HG03432 (cell line): ENCODE measurements at regions not wholly inside any gene's neighbourhood (a gene's known extent, or its start where the extent isn't known, plus 50 kb on each side); places are given as distances from the start of the nearest gene placed in this dataset.
A peak's percentile ranks its signal among the peaks of the same experiment; 100 is the strongest.
"Not testable (repeated sequence)": the region's sequence is repeated elsewhere in the genome, so short reads cannot be mapped to it uniquely, and the experiment has no call there.

ENCODE experiments used
- ATAC-seq: cut with Tn5 transposase; IDR thresholded peaks from one replicate; pipeline ENCODE4 v1.9.1; 2021; ENCODE audit warnings: mild to moderate bottlenecking, moderate library complexity; ENCODE audit not compliant: unreplicated experiment

DNA sequence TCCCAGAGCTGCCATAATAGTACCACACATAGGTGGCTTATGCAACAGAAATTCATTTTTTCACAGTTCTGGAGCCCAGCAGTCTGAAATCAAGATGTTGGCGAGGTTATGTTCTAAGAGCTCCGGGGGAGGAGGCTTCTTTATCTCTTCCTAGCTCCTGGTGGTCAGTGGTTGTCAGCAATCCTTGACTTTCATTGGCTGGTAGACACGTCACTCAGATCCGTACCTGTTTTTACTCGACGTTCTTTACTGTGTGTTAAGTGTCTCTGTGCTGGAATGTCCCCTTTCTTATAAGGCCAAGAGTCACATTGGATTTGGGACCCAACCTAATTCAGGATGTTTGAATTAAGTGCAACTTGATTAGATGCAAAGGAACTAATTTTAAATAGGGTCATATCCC lies 218.5 kb upstream of the CNTN3 start:
- no peak for ATAC-seq

DNA sequence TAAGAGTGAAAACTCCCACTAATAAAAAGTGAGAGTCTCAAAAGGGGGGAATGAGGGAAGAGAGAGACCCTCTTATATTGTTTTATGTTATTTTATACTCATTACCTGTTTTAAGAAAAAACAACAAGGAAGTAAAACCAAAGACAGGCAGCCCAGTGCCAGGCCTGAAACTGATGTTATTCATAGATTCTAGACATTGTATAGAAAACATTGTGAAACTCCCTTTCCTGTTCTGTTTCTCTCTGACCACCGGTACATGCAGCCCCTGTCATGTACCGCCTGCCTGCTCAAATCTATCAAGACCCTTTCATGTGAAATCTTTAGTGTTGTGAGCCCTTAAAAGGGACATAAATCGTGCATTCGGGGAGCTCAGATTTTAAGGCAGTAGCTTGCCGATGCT lies 216.4 kb upstream of the CNTN3 start:
- not testable (repeated sequence) for ATAC-seq

GRCh38 chr3:74825404-74825803 lies 210.9 kb upstream of the CNTN3 start:
- not testable (repeated sequence) for ATAC-seq

GRCh38 chr3:74824366-74824765 lies 209.9 kb upstream of the CNTN3 start:
- ATAC-seq: no peak

GRCh38 chr3:74814181-74814580 lies 199.7 kb upstream of the CNTN3 start:
- ATAC-seq: no peak

DNA sequence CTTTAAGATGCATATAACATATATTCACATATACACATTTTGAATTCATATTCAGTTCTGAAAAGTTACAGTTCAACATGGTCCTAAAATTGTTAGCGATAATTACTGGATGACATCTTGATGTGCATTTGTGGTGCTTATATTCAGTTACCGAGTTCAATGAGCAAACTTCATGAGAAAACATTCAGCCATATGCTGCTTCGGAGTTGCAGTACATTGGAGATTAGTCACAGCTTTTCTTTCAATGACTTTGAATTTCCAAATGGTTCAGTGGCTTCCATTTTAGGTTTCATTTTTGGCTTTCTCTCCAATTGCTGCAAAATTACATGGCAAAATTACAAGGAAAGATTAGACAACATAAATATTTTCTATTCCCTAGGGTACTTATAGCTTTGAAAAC lies 198.3 kb upstream of the CNTN3 start:
- ATAC-seq: no peak

- no peak for ATAC-seq
Measured at GRCh38 chr3:74808506-74809275, 194.2 kb upstream of the CNTN3 start.

DNA sequence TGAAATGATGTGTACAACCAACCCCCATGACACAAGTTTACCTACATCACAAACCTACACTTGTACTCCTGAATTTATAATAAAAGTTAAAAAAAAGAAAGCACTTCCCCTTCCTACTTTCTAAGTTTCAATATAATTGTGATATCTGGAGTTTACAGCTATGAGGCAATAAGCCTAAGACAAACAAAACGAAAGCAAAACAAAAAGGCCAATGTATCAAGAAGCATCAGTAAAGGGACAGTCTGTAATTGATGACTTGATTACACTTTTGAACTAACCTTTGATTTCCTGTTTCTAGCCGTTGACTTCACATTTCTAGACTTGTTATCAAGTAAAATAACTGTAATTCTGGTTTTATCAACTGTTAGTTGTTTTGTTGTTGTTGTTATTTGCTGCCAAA lies 187.5 kb upstream of the CNTN3 start:
- no peak for ATAC-seq

- ATAC-seq: no peak
Measured at GRCh38 chr3:74789111-74789510, 174.7 kb upstream of the CNTN3 start.

DNA sequence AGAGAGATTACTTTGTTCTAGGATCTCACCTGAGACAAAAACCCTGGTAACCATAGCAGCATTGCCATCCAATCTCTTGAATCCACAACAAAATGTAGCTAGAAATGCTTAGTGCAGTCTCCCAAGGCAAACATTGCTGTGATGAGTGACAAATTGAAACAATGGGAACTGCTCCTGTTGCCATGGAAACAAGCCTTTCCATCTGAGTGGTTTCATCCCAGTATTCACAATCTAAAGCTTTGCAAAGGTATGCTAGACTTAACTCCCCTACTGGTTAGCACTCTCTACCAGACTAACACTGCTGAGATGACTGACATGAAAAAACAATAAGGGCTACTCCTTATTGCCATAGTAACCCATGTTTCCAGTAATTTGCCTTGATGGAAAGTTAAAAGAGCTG lies 172.6 kb upstream of the CNTN3 start:
- no peak for ATAC-seq

DNA sequence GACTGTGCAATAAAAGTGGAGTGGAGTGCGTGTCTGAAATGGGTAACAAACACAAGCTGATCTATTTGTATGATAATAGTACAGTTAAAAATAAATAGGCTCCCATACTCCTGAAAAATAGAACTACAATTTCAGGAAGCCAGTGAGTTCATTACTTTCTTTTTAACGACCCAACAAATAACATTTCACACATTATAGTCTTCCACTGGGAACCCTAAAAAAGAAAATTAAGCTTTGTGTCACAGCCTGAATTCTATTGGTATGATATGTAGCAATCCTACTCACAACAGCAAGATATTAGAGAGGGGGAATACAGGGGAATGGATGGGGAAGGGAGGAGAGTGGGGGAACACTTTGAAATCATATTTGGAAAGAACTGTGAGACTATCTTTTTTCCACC lies 156.9 kb upstream of the CNTN3 start:
- ATAC-seq: no peak

DNA sequence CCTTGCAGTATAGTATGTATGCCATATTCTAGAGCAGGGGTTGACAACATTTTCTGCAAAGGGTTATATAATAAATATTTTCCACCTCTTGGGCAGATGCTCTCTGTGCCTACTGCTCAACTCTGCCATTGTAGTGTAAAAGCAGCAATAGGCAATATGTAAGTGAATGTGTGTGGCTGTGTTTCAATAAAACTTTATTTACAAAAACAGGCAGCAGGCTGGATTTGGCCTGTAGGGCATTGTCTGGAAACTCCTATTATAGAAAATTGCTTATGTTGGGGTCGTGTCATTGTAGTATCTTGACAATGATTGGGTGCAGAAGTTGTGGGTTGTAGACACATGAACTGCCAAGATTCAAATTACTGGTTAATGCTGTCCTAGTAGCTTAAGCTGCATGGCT lies 153.6 kb upstream of the CNTN3 start:
- ATAC-seq: no peak

- peak; percentile 44 for ATAC-seq
Measured at GRCh38 chr3:74766405-74766804, 151.9 kb upstream of the CNTN3 start.

GRCh38 chr3:74763830-74764229 lies 149.4 kb upstream of the CNTN3 start:
- no peak for ATAC-seq

DNA sequence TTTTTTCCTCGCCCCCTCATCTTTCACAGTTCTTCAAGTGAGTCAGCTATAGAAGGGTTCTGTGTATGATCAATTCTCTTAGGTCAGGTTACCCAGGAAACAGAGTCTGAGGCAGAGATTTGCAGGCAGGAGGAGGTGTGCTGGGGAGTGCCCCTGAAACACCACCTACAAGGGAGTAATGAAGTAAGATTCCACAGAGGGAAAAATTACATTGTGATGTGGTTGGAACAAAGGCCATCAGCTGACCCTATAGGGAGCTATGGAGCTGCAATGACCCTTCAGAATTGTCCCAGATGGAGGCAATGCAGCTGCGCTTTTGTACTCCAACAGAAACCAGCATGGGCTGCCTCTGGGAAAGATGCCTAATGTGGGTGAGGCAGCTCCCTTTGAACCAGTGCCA lies 142.2 kb upstream of the CNTN3 start:
- no peak for ATAC-seq

DNA sequence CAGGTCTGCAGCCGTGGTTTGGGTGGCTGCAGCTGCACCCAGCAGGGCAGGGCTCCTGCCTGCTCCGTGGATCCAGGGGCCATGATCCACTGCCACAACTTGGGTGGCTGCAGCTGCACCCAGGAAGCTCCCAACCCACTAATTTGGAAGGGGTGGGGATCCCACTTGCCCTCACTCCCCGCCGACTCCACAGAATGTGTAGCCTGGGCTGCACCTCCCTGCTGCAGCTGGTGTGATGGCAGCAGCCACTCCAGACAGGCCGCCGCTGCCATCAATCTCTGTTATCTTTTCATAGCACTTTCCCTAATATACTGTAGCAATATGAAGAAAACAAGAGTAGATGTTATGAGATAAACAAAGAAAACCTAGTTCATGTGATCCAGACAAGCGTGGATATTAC lies 137.8 kb upstream of the CNTN3 start:
- ATAC-seq: no peak

DNA sequence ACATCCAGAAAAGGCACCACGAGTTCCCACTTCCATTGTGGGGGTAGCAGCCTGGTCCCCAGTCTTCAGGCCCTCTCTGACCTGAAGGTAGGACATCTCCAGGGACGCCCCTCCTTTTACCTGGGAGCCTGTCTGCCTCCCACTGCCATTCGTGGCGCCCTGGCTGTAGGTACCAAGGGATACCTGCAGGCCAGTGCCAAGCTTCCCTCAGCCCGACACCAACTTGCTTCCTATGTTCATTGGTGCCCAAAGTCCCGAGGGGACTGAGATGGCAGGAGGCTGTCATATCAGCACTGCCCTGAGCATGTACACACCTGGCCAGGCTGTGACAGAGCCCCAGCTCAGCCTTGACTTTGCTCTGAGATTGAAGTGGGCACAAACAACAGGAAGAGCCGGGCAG lies 137.3 kb upstream of the CNTN3 start:
- ATAC-seq: no peak

DNA sequence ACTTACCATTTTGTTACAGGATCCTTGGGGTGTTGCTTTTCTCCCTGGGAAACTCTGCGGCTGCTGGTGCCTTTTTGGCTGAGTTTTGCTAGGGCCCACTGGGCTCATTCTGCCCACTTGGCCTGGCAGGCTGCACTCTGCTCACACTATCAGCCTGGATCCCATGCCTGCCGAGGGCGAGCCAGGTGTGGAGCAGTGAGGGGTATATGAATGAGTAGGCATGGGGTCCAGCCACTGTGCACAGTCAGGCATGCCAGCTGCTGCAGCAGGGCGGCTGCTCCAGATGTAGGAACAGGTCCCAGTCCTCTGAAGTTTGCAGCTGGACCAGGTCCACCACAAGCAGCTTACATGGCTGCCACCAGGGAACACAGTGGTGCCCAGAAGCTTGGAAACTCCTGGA lies 136.4 kb upstream of the CNTN3 start:
- ATAC-seq: no peak

DNA sequence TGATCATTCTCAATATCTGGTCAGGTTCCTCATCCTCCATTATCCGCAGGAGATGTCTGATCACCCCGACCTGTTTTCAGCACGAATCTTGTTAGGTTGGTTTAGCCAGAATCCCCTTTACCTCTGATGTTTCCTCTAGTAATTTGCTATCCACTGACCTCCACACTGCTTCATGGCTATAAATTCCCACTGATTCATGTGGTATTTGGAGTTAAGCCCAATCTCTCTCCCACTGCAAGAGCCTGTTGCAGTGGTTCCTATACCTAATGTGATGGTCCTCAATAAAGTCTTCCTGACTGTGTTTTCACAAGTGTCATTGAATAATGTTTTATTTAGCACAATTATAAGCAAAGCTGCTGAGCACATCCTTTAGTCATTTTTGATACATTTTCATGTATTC lies 124.8 kb upstream of the CNTN3 start:
- ATAC-seq: no peak

DNA sequence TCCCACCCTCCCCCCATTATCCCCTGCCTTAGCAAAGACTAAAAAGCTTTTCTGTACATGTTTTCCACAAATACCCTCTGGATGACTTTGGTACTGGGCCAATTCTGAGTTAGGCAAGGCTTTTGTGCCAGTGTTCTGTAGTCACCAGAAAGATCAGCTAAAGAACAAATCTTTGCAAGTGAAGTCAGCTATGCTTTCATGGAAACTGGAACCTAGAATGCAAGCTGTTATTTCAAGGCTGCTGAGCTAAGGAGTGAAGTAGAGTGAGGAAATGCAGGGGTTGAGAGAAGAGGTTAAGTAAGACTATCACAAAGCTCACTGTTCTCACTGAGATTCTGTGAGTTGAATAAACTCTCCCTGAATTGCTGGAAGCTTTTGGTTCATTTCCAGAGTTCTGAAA lies 107.8 kb upstream of the CNTN3 start:
- ATAC-seq: no peak

- ATAC-seq: no peak
Measured at GRCh38 chr3:74713977-74714376, 99.5 kb upstream of the CNTN3 start.

GRCh38 chr3:74711913-74712512 lies 97.6 kb upstream of the CNTN3 start:
- ATAC-seq: no peak

- no peak for ATAC-seq
Measured at GRCh38 chr3:74709951-74710350, 95.5 kb upstream of the CNTN3 start.
